HEK293 (cell line): ENCODE measurements at regions not wholly inside any gene's neighbourhood (a gene's known extent, or its start where the extent isn't known, plus 50 kb on each side); places are given as distances from the start of the nearest gene placed in this dataset.

Source experiments
- CTCF ChIA-PET: fragments of 350-600 bp; formaldehyde crosslinking; extraction: SDS; loops from one replicate; lab custom pipeline; 2021; ENCODE audit warnings: antibody characterized with exemption; lab: Yijun Ruan, JAX
- POLR2A ChIA-PET: fragments of 300-600 bp; formaldehyde crosslinking; extraction: SDS; loops from one replicate; lab custom pipeline; 2020; ENCODE audit warnings: antibody characterized with exemption, inconsistent platforms; lab: Yijun Ruan, JAX
- H3K27ac ChIP-seq: fragments of 200-500 bp; sonication (Bioruptor generic); 2 replicates; pipeline ENCODE4 v1.5.1; 2014; ENCODE audit warnings: low read depth, low read length, control low read depth, inconsistent platforms; ENCODE audit errors: extremely low read depth
- H3K36me3 ChIP-seq, 2 experiments: fragments of 200-500 bp in 1 of 2; sonication (Bioruptor generic) in 1 of 2; 1 replicate in 1 of 2; 2 replicates in 1 of 2; pipeline ENCODE4 v1.5.1; 2014 to 2017; ENCODE audit warnings: inconsistent platforms in 2 of 2, low read length in 2 of 2; ENCODE audit not compliant: control insufficient read depth in 2 of 2, insufficient read depth in 1 of 2
- H3K4me1 ChIP-seq: fragments of 200-500 bp; sonication (Bioruptor generic); 2 replicates; pipeline ENCODE4 v1.5.1; 2014; ENCODE audit warnings: mild to moderate bottlenecking, low read length, inconsistent platforms; ENCODE audit not compliant: control insufficient read depth, insufficient read depth
- H3K4me3 ChIP-seq: 2 replicates; pipeline ENCODE4 v1.5.1; 2011; ENCODE audit warnings: low read depth, mild to moderate bottlenecking, control low read depth, low read length, moderate library complexity
- H3K9me3 ChIP-seq: fragments of 200-500 bp; sonication (Bioruptor generic); 2 replicates; pipeline ENCODE4 v1.5.1; 2014; ENCODE audit warnings: low read depth, low read length, inconsistent platforms; ENCODE audit not compliant: control insufficient read depth, insufficient read depth
- ZBTB21 ChIP-seq: fragments of 450-650 bp; formaldehyde crosslinking; IDR thresholded peaks from 2 replicates; pipeline ENCODE4 v1.5.1; 2017; ENCODE audit warnings: missing biosample characterization, missing genetic modification characterization
- ZIC2 ChIP-seq: fragments of 450-650 bp; formaldehyde crosslinking; IDR thresholded peaks from 2 replicates; pipeline ENCODE4 v1.5.1; 2016; ENCODE audit warnings: missing biosample characterization, missing genetic modification characterization
- ZNF114 ChIP-seq: fragments of 450-650 bp; formaldehyde crosslinking; IDR thresholded peaks from 2 replicates; pipeline ENCODE4 v1.5.0; 2017; ENCODE audit warnings: missing biosample characterization, missing genetic modification characterization
- ZNF146 ChIP-seq: fragments of 450-650 bp; formaldehyde crosslinking; IDR thresholded peaks from 2 replicates; pipeline ENCODE4 v1.5.1; 2016; ENCODE audit warnings: missing biosample characterization, missing genetic modification characterization
- ZNF157 ChIP-seq: fragments of 450-650 bp; formaldehyde crosslinking; IDR thresholded peaks from 2 replicates; pipeline ENCODE4 v1.5.1; 2016; ENCODE audit warnings: missing biosample characterization, missing genetic modification characterization
- ZNF211 ChIP-seq: fragments of 450-650 bp; formaldehyde crosslinking; IDR thresholded peaks from 2 replicates; pipeline ENCODE4 v1.5.1; 2016; ENCODE audit warnings: low read depth, missing biosample characterization, missing genetic modification characterization
- ZNF571 ChIP-seq: fragments of 450-650 bp; formaldehyde crosslinking; IDR thresholded peaks from 2 replicates; pipeline ENCODE4 v1.5.0; 2017; ENCODE audit warnings: missing biosample characterization, missing genetic modification characterization
- ZNF596 ChIP-seq: fragments of 450-650 bp; IDR thresholded peaks from 2 replicates; pipeline ENCODE4 v1.5.0; 2018; ENCODE audit warnings: missing biosample characterization, mild to moderate bottlenecking, missing genetic modification characterization, moderate library complexity
- ZNF621 ChIP-seq: fragments of 450-650 bp; formaldehyde crosslinking; IDR thresholded peaks from 2 replicates; pipeline ENCODE4 v1.5.1; 2017; ENCODE audit warnings: missing biosample characterization, missing genetic modification characterization
- ZNF624 ChIP-seq: fragments of 450-650 bp; formaldehyde crosslinking; IDR thresholded peaks from 2 replicates; pipeline ENCODE4 v1.5.1; 2017; ENCODE audit warnings: missing biosample characterization, missing genetic modification characterization
- ZNF768 ChIP-seq: fragments of 450-650 bp; formaldehyde crosslinking; IDR thresholded peaks from 2 replicates; pipeline ENCODE4 v1.5.1; 2018; ENCODE audit warnings: missing biosample characterization, mild to moderate bottlenecking, missing genetic modification characterization
- ZNF837 ChIP-seq: fragments of 450-650 bp; formaldehyde crosslinking; IDR thresholded peaks from 2 replicates; pipeline ENCODE4 v1.5.1; 2016; ENCODE audit warnings: missing biosample characterization, missing genetic modification characterization
- ZSCAN23 ChIP-seq: fragments of 450-650 bp; formaldehyde crosslinking; IDR thresholded peaks from 2 replicates; pipeline ENCODE4 v1.5.1; 2016; ENCODE audit warnings: missing biosample characterization, missing genetic modification characterization
- TF ChIP-seq, protein P1 (sequence below): fragments of 450-650 bp; formaldehyde crosslinking; IDR thresholded peaks from 2 replicates; pipeline ENCODE4 v1.5.1; 2017; ENCODE audit warnings: missing biosample characterization, missing genetic modification characterization
- TF ChIP-seq, protein P2 (sequence below): fragments of 450-650 bp; formaldehyde crosslinking; IDR thresholded peaks from 2 replicates; pipeline ENCODE4; 2016; ENCODE audit warnings: missing biosample characterization, missing genetic modification characterization
- TF ChIP-seq, protein P3 (sequence below): fragments of 450-650 bp; formaldehyde crosslinking; IDR thresholded peaks from 2 replicates; pipeline ENCODE4 v1.5.1; 2016; ENCODE audit warnings: missing biosample characterization, missing genetic modification characterization, low read depth
- TF ChIP-seq, protein P4 (sequence below): fragments of 450-650 bp; formaldehyde crosslinking; IDR thresholded peaks from 2 replicates; pipeline ENCODE4 v1.5.1; 2016; ENCODE audit warnings: missing biosample characterization, missing genetic modification characterization
- TF ChIP-seq, protein P5 (sequence below): fragments of 450-650 bp; formaldehyde crosslinking; IDR thresholded peaks from 2 replicates; pipeline ENCODE4 v1.5.1; 2016; ENCODE audit warnings: missing biosample characterization, missing genetic modification characterization
- TF ChIP-seq, protein P6 (sequence below): fragments of 450-650 bp; formaldehyde crosslinking; IDR thresholded peaks from 2 replicates; pipeline ENCODE4 v1.5.1; 2016; ENCODE audit warnings: missing biosample characterization, missing genetic modification characterization
- TF ChIP-seq, protein P7 (sequence below): sonication (generic); formaldehyde crosslinking; IDR thresholded peaks from 2 replicates; pipeline ENCODE4 v1.8.1; 2022; ENCODE audit warnings: mild to moderate bottlenecking, moderate library complexity, missing genetic modification reagents

DNA sequence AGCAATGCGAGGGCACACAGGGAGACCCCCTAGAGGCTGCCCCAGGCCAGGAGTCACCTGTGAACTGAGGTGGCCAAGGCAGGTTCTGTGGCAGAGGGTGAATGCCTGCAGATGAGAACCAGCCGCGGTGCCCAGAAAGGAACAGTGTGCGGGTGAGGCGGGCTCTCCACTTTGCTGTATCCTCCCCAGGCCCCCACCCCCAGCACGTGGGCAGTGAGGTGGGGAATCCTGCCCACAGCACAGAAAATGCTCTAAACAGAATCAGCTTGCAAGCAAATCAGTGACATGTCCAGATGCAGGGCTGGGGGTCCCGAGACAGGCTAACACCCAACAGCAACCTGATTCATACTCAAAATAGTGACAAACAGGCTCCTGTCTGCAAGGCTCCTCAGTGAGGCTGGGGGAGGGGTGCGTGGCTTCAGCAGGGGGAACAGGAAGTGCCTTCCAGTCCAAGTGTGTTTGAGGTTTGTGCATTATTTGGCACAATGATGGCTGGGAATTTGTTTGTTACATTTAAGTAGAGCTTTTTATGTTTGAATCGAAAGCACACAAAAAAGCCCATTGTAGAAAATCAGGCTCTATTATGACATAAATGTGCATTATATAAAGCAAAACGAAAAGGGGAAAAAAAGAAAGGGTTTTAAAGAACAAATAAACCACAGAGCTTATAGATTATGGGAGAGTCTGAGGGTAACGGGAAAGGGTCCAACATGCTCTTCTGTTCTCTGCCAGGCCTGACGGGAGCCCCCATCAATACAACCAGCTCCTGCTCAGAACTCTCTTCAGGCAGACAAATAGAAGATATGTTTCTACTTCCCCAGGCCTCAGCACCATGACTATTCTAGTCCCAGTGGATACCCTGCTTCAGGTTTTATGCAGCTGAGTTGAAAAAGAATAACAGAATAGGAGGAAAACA lies 201.3 kb downstream of the HSD17B3 start:
- CTCF ChIA-PET, result no interaction called here
- POLR2A ChIA-PET, result no interaction called here
- no peaks in the 10 kb centered on the region for H3K36me3 ChIP-seq
- H3K9me3 ChIP-seq, result no peaks in the 10 kb centered on the region
- no peaks in the 10 kb centered on the region for H3K4me1 ChIP-seq
- no peak for TF ChIP-seq ZSCAN23 (tag by site-specific recombination)
- TF ChIP-seq, protein P1, sequence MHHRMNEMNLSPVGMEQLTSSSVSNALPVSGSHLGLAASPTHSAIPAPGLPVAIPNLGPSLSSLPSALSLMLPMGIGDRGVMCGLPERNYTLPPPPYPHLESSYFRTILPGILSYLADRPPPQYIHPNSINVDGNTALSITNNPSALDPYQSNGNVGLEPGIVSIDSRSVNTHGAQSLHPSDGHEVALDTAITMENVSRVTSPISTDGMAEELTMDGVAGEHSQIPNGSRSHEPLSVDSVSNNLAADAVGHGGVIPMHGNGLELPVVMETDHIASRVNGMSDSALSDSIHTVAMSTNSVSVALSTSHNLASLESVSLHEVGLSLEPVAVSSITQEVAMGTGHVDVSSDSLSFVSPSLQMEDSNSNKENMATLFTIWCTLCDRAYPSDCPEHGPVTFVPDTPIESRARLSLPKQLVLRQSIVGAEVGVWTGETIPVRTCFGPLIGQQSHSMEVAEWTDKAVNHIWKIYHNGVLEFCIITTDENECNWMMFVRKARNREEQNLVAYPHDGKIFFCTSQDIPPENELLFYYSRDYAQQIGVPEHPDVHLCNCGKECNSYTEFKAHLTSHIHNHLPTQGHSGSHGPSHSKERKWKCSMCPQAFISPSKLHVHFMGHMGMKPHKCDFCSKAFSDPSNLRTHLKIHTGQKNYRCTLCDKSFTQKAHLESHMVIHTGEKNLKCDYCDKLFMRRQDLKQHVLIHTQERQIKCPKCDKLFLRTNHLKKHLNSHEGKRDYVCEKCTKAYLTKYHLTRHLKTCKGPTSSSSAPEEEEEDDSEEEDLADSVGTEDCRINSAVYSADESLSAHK, result no peak
- TF ChIP-seq, protein P2, sequence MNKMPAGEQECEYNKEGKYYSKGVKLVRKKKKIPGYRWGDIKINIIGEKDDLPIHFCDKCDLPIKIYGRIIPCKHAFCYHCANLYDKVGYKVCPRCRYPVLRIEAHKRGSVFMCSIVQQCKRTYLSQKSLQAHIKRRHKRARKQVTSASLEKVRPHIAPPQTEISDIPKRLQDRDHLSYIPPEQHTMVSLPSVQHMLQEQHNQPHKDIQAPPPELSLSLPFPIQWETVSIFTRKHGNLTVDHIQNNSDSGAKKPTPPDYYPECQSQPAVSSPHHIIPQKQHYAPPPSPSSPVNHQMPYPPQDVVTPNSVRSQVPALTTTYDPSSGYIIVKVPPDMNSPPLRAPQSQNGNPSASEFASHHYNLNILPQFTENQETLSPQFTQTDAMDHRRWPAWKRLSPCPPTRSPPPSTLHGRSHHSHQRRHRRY (tag by site-specific recombination), result no peak
- no peak for TF ChIP-seq ZNF114 (tag by site-specific recombination)
- no peak for TF ChIP-seq ZNF621
- no peak for TF ChIP-seq ZNF571
- TF ChIP-seq, protein P3, sequence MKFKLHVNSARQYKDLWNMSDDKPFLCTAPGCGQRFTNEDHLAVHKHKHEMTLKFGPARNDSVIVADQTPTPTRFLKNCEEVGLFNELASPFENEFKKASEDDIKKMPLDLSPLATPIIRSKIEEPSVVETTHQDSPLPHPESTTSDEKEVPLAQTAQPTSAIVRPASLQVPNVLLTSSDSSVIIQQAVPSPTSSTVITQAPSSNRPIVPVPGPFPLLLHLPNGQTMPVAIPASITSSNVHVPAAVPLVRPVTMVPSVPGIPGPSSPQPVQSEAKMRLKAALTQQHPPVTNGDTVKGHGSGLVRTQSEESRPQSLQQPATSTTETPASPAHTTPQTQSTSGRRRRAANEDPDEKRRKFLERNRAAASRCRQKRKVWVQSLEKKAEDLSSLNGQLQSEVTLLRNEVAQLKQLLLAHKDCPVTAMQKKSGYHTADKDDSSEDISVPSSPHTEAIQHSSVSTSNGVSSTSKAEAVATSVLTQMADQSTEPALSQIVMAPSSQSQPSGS (tag by site-specific recombination), result no peak
- TF ChIP-seq, protein P4, sequence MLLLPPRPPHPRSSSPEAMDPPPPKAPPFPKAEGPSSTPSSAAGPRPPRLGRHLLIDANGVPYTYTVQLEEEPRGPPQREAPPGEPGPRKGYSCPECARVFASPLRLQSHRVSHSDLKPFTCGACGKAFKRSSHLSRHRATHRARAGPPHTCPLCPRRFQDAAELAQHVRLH, result no peak
- TF ChIP-seq ZNF624 (tag by site-specific recombination), result no peak
- TF ChIP-seq ZNF146 (tag by site-specific recombination), result no peak
- TF ChIP-seq, protein P5, sequence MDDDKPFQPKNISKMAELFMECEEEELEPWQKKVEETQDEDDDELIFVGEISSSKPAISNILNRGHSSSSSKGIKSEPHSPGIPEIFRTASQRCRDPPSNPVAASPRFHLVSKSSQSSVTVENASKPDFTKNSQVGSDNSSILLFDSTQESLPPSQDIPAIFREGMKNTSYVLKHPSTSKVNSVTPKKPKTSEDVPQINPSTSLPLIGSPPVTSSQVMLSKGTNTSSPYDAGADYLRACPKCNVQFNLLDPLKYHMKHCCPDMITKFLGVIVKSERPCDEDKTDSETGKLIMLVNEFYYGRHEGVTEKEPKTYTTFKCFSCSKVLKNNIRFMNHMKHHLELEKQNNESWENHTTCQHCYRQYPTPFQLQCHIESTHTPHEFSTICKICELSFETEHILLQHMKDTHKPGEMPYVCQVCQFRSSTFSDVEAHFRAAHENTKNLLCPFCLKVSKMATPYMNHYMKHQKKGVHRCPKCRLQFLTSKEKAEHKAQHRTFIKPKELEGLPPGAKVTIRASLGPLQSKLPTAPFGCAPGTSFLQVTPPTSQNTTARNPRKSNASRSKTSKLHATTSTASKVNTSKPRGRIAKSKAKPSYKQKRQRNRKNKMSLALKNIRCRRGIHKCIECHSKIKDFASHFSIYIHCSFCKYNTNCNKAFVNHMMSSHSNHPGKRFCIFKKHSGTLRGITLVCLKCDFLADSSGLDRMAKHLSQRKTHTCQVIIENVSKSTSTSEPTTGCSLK (tag by site-specific recombination), result no peak
- TF ChIP-seq, protein P6, sequence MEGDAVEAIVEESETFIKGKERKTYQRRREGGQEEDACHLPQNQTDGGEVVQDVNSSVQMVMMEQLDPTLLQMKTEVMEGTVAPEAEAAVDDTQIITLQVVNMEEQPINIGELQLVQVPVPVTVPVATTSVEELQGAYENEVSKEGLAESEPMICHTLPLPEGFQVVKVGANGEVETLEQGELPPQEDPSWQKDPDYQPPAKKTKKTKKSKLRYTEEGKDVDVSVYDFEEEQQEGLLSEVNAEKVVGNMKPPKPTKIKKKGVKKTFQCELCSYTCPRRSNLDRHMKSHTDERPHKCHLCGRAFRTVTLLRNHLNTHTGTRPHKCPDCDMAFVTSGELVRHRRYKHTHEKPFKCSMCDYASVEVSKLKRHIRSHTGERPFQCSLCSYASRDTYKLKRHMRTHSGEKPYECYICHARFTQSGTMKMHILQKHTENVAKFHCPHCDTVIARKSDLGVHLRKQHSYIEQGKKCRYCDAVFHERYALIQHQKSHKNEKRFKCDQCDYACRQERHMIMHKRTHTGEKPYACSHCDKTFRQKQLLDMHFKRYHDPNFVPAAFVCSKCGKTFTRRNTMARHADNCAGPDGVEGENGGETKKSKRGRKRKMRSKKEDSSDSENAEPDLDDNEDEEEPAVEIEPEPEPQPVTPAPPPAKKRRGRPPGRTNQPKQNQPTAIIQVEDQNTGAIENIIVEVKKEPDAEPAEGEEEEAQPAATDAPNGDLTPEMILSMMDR (tag by site-specific recombination), result no peak
- TF ChIP-seq, protein P7, sequence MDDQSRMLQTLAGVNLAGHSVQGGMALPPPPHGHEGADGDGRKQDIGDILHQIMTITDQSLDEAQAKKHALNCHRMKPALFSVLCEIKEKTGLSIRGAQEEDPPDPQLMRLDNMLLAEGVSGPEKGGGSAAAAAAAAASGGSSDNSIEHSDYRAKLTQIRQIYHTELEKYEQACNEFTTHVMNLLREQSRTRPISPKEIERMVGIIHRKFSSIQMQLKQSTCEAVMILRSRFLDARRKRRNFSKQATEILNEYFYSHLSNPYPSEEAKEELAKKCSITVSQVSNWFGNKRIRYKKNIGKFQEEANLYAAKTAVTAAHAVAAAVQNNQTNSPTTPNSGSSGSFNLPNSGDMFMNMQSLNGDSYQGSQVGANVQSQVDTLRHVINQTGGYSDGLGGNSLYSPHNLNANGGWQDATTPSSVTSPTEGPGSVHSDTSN (CRISPR knock-in tag), result no peak
- no peak for TF ChIP-seq ZNF837 (tag by site-specific recombination)
- TF ChIP-seq ZBTB21 (tag by site-specific recombination), result no peak
- TF ChIP-seq ZNF596 (tag by site-specific recombination), result no peak
- no peak for TF ChIP-seq ZNF768
- TF ChIP-seq ZNF211 (tag by site-specific recombination), result no peak
- TF ChIP-seq ZNF157 (tag by site-specific recombination), result no peak
- no peak for TF ChIP-seq ZIC2 (tag by site-specific recombination)
- H3K27ac ChIP-seq, result no peak overlapping the region
- H3K4me3 ChIP-seq, result no peak overlapping the region
